ENCODE measurements at regions not wholly inside any gene's neighbourhood (a gene's known extent, or its start where the extent isn't known, plus 50 kb on each side); places are given as distances from the start of the nearest gene placed in this dataset.

DNA sequence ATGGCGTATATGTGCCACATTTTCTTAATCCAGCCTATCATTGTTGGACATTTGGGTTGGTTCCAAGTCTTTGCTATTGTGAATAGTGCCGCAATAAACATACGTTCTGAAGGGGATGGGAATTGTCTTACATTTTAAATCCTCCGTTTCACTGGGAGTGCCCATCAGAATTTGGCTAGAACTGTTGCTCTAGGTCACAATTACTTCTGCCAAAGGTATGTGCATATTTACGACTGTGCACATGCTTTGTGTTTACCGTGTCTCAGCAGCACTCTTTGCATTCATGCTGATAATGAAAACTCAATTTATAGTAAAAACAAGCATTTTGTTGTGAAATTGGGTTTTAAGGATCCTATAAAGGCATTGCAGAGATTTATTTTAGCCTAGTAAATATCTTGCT, 151.9 kb upstream of the ZNF618 start:
- TF ChIP-seq, protein P1, sequence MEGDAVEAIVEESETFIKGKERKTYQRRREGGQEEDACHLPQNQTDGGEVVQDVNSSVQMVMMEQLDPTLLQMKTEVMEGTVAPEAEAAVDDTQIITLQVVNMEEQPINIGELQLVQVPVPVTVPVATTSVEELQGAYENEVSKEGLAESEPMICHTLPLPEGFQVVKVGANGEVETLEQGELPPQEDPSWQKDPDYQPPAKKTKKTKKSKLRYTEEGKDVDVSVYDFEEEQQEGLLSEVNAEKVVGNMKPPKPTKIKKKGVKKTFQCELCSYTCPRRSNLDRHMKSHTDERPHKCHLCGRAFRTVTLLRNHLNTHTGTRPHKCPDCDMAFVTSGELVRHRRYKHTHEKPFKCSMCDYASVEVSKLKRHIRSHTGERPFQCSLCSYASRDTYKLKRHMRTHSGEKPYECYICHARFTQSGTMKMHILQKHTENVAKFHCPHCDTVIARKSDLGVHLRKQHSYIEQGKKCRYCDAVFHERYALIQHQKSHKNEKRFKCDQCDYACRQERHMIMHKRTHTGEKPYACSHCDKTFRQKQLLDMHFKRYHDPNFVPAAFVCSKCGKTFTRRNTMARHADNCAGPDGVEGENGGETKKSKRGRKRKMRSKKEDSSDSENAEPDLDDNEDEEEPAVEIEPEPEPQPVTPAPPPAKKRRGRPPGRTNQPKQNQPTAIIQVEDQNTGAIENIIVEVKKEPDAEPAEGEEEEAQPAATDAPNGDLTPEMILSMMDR (conservative IDR thresholded peaks at IDR 0.05; ENCODE audit: low read depth, low read length) = no peak
- TF ChIP-seq RFX5 (IDR thresholded peaks at IDR 0.05; ENCODE audit: low read depth, low read length) (no peak), SMC3 (IDR thresholded peaks at IDR 0.05; ENCODE audit: low read depth, low read length) (no peak), POLR2A (IDR thresholded peaks at IDR 0.05; ENCODE audit: low read depth, low read length) (no peak), RAD21 (IDR thresholded peaks at IDR 0.05; ENCODE audit: low read length) (no peak), MAFK (IDR thresholded peaks at IDR 0.05; ENCODE audit: low read depth, low read length) (no peak), MXI1 (IDR thresholded peaks at IDR 0.05; ENCODE audit: borderline replicate concordance, low read depth, low read length) (no peak)
- TF ChIP-seq, protein P2, sequence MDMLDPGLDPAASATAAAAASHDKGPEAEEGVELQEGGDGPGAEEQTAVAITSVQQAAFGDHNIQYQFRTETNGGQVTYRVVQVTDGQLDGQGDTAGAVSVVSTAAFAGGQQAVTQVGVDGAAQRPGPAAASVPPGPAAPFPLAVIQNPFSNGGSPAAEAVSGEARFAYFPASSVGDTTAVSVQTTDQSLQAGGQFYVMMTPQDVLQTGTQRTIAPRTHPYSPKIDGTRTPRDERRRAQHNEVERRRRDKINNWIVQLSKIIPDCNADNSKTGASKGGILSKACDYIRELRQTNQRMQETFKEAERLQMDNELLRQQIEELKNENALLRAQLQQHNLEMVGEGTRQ (IDR thresholded peaks at IDR 0.05; ENCODE audit: low read depth, low read length) = no peak
- TF ChIP-seq, protein P3, sequence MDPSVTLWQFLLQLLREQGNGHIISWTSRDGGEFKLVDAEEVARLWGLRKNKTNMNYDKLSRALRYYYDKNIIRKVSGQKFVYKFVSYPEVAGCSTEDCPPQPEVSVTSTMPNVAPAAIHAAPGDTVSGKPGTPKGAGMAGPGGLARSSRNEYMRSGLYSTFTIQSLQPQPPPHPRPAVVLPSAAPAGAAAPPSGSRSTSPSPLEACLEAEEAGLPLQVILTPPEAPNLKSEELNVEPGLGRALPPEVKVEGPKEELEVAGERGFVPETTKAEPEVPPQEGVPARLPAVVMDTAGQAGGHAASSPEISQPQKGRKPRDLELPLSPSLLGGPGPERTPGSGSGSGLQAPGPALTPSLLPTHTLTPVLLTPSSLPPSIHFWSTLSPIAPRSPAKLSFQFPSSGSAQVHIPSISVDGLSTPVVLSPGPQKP (IDR thresholded peaks at IDR 0.05; ENCODE audit: borderline replicate concordance, low read depth, low read length) = no peak

Data from IMR-90 (cell line).